Activated CD4-positive, alpha-beta T cell treated with anti-CD3 and anti-CD28 coated beads, Interleukin-2, amount 50 U/mL, for 1 hour (primary cell): ENCODE measurements at regions not wholly inside any gene's neighbourhood (a gene's known extent, or its start where the extent isn't known, plus 50 kb on each side); places are given as distances from the start of the nearest gene placed in this dataset.
"Not testable (repeated sequence)": the region's sequence is repeated elsewhere in the genome, so short reads cannot be mapped to it uniquely, and the experiment has no call there.

Source experiments
- DNase-seq: peaks from one replicate; pipeline ENCODE4 v3.0.0-alpha.2; 2020

DNA sequence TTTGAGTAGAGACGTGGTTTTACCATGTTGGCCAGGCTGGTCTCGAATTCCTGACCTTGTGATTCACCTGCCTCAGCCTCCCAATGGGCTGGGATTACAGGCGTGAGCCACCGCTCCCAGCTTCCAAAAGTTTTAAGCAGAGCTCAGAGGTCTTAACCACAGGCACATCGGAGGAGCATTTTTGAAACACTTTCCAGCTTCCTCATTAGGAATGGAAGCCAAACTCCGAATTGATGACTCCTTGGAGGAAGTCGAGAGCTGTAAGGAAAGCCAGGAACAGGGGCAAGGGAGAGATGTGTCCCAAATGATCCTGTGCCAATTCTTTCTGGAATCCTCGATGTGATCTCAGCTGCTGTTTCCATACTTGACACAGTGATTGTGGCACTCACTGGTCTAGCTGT, 56.2 kb upstream of the CCZ1B start:
- DNase-seq: not testable (repeated sequence)

- DNase-seq: not testable (repeated sequence)
These were observed 57.7 kb upstream of the CCZ1B start for GRCh38 chr7:6883756-6884155.

- no peak for DNase-seq
These were observed 60.1 kb upstream of the CCZ1B start for GRCh38 chr7:6886198-6886597.

DNA sequence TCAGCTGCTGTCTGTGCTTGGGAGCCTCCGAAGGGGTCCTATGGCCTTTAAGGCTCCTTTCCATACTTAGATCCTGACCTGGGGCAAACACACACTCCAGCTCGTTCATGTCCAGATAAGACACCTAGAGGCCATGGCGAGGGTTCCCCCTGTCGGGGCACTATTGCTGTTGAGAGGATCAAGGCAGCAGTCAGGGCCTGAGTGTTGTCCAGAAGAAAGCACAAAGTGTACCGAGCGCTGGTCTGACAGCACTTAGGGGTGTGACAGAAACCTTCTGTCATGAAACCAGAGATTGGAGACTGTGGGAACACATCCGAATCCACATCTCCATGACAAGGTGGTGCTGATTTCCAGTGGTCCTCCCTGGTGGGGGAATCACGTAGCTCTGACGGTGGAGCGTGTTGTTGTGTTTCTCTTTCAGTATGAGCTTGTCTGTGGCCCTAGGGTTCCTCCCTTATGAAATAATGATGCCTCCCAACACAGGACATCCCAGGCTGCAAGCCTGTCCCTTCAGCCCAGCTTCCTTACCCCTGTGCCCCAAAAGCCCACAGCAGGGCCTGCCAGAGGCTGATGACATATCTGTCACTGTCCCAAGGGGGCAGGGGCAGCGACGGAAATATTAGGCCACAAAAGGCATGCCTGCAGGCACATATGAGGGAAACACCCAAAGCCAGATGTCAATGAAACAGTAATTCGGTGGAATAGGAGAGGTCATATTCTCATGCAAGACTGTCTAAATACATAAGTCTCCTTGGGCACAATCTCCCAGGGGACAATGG, 62.4 kb upstream of the CCZ1B start:
- not testable (repeated sequence) for DNase-seq

DNA sequence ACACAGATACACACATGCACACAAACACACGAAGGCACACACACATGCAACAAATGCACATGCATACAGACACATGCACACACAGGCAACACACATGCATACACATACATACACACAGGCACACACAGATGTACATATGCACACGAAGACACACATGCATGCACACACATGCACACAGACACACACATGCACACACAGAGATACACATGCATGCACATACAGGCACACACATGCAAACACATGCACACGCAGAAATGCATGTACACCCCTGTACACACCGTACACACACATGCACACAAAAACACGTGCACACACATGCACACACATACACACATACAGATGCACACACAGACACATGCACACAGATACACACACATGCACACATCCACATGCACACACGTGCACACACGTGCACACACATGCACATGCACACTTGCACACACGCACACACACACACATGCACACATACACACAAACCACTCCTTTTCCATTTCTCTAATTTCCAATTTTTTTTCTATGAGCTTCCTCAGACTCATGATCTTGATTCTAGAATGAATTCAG, 63.3 kb upstream of the CCZ1B start:
- no peak for DNase-seq

GRCh38 chr7:6902097-6902518, 76.0 kb upstream of the CCZ1B start:
- DNase-seq: not testable (repeated sequence)

DNA sequence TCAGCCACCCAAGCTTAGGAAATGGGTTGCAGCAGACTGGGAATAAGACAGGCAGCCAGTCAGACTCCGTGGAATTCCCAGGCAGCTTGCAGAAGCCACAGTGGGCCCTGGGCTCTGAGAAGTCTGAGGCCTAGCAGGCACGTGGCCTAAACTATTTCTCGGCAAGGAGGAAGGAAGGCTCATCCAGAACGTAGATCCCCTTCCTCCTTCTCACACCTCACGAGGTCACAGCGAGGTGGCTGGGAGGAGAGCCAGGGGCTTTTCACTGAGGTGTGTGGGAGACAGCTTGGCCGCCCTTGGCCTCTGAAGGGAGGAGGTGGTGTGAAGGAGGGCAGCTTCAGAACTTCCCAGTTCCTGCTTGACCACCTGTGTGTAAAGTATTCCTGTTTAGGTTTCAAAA, 77.2 kb upstream of the CCZ1B start:
- DNase-seq: not testable (repeated sequence)

DNA sequence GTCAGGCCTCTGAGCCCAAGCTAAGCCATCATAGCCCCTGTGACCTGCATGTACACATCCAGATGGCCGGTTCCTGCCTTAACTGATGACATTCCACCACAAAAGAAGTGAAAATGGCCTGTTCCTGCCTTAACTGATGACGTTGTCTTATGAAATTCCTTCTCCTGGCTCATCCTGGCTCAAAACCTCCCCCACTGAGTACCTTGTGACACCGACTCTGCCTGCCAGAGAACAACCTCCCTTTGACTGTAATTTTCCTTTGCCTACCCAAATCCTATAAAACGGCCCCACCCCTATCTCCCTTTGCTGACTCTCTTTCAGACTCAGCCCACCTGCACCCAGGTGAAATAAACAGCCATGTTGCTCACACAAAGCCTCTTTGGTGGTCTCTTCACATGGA, 77.7 kb upstream of the CCZ1B start:
- not testable (repeated sequence) for DNase-seq

- DNase-seq: no peak
These were observed 91.2 kb upstream of the CCZ1B start for GRCh38 chr7:6917258-6917657.

GRCh38 chr7:6919169-6919568, 93.1 kb upstream of the CCZ1B start:
- DNase-seq: not testable (repeated sequence)

DNA sequence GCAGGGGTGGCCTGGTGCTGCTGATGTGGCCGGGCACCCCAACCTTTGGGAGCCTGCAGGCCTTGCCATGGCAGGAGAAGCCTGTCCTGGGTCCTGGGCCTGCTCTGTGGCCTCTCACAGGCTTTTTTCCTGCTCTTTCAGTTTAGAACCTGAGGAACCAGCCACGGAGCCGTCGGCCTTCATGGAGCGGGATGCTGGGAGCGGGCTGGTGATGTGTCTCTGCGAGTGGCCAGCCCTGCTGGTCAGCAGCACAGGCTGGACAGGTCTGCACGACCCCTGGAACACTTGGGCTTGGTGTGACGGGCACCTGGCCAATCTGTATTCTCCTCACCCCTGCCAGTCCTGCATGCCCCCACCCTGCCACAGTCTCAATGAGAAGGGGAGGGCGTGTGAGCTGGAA, 98.4 kb upstream of the CCZ1B start:
- DNase-seq: not testable (repeated sequence)

DNA sequence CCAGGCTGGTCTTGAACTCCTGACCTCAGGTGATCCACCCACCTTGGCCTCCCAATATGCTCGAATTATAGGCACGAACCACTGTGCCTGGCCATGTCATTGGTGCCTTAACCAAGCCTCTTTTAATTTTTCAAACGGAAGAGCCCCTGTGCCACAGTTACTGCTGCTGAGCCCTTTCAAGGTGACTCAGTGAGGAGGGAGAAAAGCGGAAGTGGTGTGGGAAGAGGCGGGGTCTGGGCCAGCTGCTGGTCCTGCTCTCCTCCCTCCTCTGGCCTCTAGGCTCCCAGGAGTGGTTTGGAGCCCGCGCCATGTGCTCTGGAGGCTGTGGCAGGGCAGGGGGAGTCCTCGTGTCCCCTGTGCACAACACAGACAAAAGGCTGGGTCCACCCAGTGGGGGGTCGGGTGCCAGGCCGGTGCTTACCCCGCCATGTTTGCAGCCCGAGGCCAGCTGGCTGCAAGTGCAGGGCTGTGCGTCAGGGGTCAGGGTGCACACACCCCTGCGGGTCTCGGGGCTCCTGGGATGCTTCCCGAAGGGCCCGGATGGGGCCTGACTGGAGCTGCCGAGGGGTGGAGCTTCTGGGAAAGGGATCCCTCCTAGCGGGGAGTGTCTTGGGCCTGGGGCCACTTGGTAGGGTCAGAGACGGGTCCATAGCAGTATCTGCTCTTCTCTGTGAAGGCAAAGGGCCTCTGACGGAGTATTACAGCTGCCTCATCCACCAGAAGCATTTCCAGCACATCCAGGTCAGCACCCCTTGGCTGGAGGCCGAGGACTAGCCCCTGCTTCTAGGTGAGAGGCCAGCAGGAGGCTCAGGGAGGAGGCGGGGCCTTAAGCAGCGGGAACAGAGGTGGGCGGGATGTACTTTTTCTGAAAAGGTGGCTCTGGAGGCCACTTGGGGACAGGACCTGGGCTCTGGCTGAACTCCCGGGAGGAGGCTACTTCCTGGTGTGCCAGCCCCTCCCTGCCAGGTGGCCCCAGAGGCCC, 100.4 kb upstream of the CCZ1B start:
- not testable (repeated sequence) for DNase-seq

GRCh38 chr7:6927643-6928042, 101.6 kb upstream of the CCZ1B start:
- not testable (repeated sequence) for DNase-seq

DNA sequence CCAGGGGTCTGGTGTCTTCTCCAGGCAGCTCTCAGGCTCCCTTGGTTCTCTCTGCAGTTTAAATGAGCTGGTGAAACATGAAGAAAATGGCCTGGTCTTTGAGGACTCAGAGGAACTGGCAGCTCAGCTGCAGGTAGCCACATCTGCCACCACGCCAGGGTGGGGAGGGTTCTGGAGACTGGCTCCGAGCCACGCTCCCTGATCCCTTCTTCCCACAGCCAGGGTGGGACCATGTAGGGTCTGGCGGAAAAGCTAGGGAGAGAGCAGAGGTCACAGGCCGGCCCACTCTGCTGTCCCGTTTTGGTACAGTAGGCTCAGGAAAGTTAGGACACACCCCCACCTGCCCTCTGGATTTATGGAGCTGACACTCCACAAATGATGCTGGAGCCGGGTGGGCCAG, 103.5 kb upstream of the CCZ1B start:
- DNase-seq: not testable (repeated sequence)

- DNase-seq: not testable (repeated sequence)
These were observed 104.1 kb upstream of the CCZ1B start for GRCh38 chr7:6930081-6930635.

DNA sequence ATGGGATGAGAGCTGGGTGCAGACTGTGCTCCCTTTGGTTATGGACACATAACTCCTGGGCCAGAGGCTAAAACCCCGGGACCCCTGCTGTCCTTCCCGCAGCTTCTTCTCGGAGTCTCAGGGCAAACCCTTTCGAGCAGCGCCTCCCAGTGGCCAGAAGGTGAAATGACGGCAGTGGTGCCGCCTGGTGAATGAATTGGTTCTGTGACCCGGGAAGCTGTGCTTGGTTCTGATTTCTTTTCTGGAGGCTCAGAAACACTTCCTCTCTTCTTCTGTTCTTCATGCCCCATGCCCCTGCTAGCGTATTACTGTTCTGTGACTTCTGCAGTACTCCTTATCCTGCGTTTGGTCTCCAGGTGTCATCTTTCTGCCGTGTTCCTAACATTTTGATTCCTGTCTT, 104.7 kb upstream of the CCZ1B start:
- peak; percentile 46 for DNase-seq

GRCh38 chr7:6931456-6931855, 105.4 kb upstream of the CCZ1B start:
- not testable (repeated sequence) for DNase-seq

DNA sequence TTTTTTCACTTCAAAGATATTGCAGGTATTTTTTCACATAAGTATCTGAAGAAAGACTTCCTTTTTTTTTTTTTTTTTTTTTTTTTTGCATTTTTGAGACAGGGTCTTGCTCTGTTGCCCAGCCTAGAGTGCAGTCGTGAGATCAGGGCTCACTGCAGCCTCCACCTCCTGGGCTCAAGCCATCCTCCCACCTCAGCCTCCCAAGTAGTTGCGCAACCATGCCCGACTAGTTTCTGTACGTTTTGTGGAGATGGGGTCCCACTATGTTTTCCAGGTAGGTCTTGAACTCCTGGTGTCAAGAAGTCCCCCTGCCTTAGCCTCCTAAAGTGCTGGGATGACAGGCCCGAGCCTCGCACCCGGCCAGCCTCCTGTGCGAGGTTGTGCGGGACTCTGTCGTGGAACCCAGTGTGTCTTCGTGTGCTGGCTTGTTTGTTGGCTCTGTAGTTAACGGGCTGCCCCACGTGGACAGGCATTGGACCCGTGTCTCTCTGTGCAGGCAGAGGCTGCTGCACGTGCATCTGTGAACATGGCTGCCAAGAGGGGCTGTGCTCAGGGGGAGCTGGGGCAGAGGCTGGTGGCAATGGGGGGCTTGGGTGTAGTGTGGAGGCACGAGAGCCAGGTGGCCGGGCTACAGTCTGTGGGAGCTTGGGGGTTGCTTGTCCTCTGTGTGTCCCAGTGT, 108.0 kb upstream of the CCZ1B start:
- not testable (repeated sequence) for DNase-seq

DNA sequence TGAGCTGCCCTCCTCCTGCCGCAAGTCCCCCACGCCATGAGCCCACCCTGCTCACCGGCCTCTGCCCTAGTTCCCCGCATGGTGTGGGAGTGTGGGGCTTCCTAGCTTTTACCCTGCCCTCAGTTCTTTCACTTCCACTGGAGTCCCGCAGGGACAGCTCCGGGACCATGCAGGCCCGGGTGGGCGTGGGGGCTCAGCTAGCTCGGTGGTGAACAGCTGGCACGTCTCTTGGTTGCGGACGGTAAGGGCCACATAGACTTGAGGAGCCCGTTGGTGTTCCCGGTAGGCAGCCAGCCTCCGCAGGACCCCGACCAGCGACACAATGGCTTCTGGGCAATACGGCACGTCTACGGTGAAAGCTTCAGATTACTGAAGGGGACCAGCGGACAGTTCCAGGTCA, 108.9 kb upstream of the CCZ1B start:
- DNase-seq: no peak

DNA sequence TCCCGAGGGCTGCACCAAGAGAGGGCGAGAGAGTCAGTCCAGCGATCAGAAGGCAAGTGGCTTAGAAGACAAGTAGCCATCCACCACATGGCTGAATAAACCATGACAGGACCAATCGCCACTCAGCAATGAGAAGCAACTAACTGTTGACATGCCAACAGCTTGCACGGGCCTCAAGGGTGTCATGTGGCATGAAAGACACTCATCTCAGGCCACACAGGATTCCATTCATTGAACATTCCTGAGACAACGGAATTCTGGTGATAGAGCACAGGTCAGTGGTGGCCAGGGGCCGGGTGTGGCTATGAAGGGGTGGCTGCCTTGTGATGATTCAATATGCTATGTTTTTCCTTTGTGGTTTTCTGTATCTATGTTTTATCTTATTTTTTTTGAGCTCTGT, 110.6 kb upstream of the CCZ1B start:
- not testable (repeated sequence) for DNase-seq

- DNase-seq: not testable (repeated sequence)
These were observed 111.7 kb upstream of the CCZ1B start for GRCh38 chr7:6937746-6938145.

DNA sequence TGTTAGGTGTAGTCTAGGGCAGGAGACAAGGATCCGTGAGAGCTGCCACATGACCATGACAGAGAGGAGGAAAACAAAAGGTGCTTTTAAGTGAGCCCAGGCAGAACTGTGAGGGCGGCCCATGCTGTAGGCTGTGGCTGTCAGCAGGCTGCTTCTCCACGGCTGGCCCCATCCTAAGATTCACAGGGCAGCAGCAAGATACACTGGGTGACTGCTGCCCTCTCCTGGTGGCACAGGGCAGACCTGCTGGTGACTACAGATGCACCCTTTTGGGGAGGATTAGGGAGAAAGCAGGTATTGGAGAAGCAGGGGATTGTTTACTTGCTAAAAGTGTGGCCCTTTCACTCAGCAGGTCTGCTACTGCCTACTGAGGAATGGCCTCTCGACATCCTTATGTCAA, 112.2 kb upstream of the CCZ1B start:
- DNase-seq: not testable (repeated sequence)
